Testis (tissue), 2 donors: ENCODE measurements at regions not wholly inside any gene's neighbourhood (a gene's known extent, or its start where the extent isn't known, plus 50 kb on each side); places are given as distances from the start of the nearest gene placed in this dataset.
A peak's percentile ranks its signal among the peaks of the same experiment; 100 is the strongest.

Source experiments
- DNase-seq: peaks from one replicate; pipeline ENCODE4 v3.0.0-alpha.2; 2019
- H3K27ac ChIP-seq, 2 donors: fragments of 200-600 bp; sonication (generic); one replicate each; pipeline ENCODE4 v1.5.1; 2019
- H3K27me3 ChIP-seq: fragments of 200-600 bp; sonication (generic); one replicate; pipeline ENCODE4 v1.5.1; 2019
- H3K36me3 ChIP-seq: fragments of 200-600 bp; sonication (generic); one replicate; pipeline ENCODE4 v1.5.1; 2017; ENCODE audit warnings: low read depth; ENCODE audit errors: missing control alignments
- H3K4me1 ChIP-seq: fragments of 200-600 bp; sonication (generic); one replicate; pipeline ENCODE4 v1.5.1; 2019
- H3K4me3 ChIP-seq, 2 donors: fragments of 200-600 bp; sonication (generic); one replicate each; pipeline ENCODE4 v1.5.1; 2017 to 2019
- H3K9me3 ChIP-seq: fragments of 200-600 bp; sonication (generic); one replicate; pipeline ENCODE4 v1.5.1; 2017
- CTCF ChIP-seq, 3 experiments: fragments of 450-650 bp in 2 of 3; fragments of 200-600 bp in 1 of 3; sonication (generic) in 1 of 3; IDR thresholded peaks; one replicate each; pipeline ENCODE4 v1.5.1; 2016 to 2019; ENCODE audit warnings: antibody characterized with exemption in 3 of 3, mild to moderate bottlenecking in 2 of 3, moderate library complexity in 1 of 3
- POLR2A ChIP-seq: fragments of 450-650 bp; IDR thresholded peaks from one replicate; pipeline ENCODE4 v1.6.1; 2017; ENCODE audit warnings: antibody characterized with exemption, mild to moderate bottlenecking, moderate library complexity
- WGBS, 2 donors: methylation state at CpG; one replicate each; pipeline ENCODE4 v1.1.5; 2018; 5-methylcytosine and 5-hydroxymethylcytosine counted together
- intact Hi-C: fragments of 100-400 bp; cut with DNase I; formaldehyde crosslinking; loops from one replicate; pipeline ENCODE4 v1.15.1; 2023; ENCODE audit warnings: low total_unique reads

- no peaks in the 10 kb centered on the region for H3K9me3 ChIP-seq
- no peaks in the 10 kb centered on the region for H3K4me1 ChIP-seq
- TF ChIP-seq CTCF (IDR thresholded peaks at IDR 0.05) (no peak), POLR2A (no peak)
- intact Hi-C loops, result no loop called here
- H3K27me3 ChIP-seq, result no peaks in the 10 kb centered on the region
- DNase-seq, result no peak
- WGBS, 2 donors, result 57 to 74% methylated on average over 2 of the region's 2 CpGs
- no peak overlapping the region for H3K4me3 ChIP-seq
- H3K27ac ChIP-seq, result no peak overlapping the region
- H3K36me3 ChIP-seq, result no peaks in the 10 kb centered on the region
Measured at GRCh38 chr6:40170856-40171255, 236.6 kb upstream of the MOCS1 start.

GRCh38 chr6:40169878-40170277 lies 235.6 kb upstream of the MOCS1 start:
- no peaks in the 10 kb centered on the region for H3K36me3 ChIP-seq
- no peaks in the 10 kb centered on the region for H3K27me3 ChIP-seq
- DNase-seq, result no peak
- H3K4me3 ChIP-seq, result no peak overlapping the region
- intact Hi-C loops, result no loop called here
- H3K4me1 ChIP-seq, result no peaks in the 10 kb centered on the region
- no peaks in the 10 kb centered on the region for H3K9me3 ChIP-seq
- 78 to 88% methylated on average over 6 to 7 of the region's 7 CpGs for WGBS, 2 donors
- H3K27ac ChIP-seq, result no peak overlapping the region
- no peak for TF ChIP-seq POLR2A
- TF ChIP-seq CTCF (IDR thresholded peaks at IDR 0.05), result no peak

- Histone ChIP-seq H3K4me1 (no peaks in the 10 kb centered on the region), H3K4me3 (no peak overlapping the region), H3K9me3 (no peaks in the 10 kb centered on the region), H3K27me3 (no peaks in the 10 kb centered on the region), H3K36me3 (no peaks in the 10 kb centered on the region), H3K27ac (no peak overlapping the region)
- no peak for TF ChIP-seq CTCF (IDR thresholded peaks at IDR 0.05)
- no peak for TF ChIP-seq POLR2A
- no peak for DNase-seq
- intact Hi-C loops, result no loop called here
Measured at GRCh38 chr6:40166963-40167362, 232.7 kb upstream of the MOCS1 start.

- 60 to 72% methylated on average over 6 to 7 of the region's 7 CpGs for WGBS, 2 donors
- TF ChIP-seq POLR2A, result no peak
- no peak for TF ChIP-seq CTCF (IDR thresholded peaks at IDR 0.05)
- H3K36me3 ChIP-seq, result no peaks in the 10 kb centered on the region
Measured at GRCh38 chr6:40165036-40165709, 230.9 kb upstream of the MOCS1 start.

GRCh38 chr6:40164345-40164755 lies 230.1 kb upstream of the MOCS1 start:
- H3K27ac ChIP-seq, result peak overlapping the region in 1 of 2 donors; percentile 24
- DNase-seq, result peak; percentile 87
- H3K9me3 ChIP-seq, result no peaks in the 10 kb centered on the region
- TF ChIP-seq CTCF (IDR thresholded peaks at IDR 0.05), result no peak
- no peak for TF ChIP-seq POLR2A
- peak overlapping the region; percentile 29 to 45 for H3K4me3 ChIP-seq
- intact Hi-C loops, result no loop called here
- H3K27me3 ChIP-seq, result no peaks in the 10 kb centered on the region
- 47 to 64% methylated on average over 8 of the region's 8 CpGs for WGBS, 2 donors
- H3K4me1 ChIP-seq, result no peaks in the 10 kb centered on the region
- no peaks in the 10 kb centered on the region for H3K36me3 ChIP-seq

More at GRCh38 chr6:40165036-40165709, 230.9 kb upstream of the MOCS1 start:
- intact Hi-C loops, result no loop called here
- Histone ChIP-seq H3K9me3 (no peaks in the 10 kb centered on the region), H3K27ac (no peak overlapping the region), H3K27me3 (no peaks in the 10 kb centered on the region), H3K4me3 (peak overlapping the region; percentile 16 to 45), H3K4me1 (no peaks in the 10 kb centered on the region)
- DNase-seq, result no peak
